DMS53 (cell line): ENCODE measurements at regions not wholly inside any gene's neighbourhood (a gene's known extent, or its start where the extent isn't known, plus 50 kb on each side); places are given as distances from the start of the nearest gene placed in this dataset.

Experiments used
- DNase-seq: peaks from one replicate; lab custom pipeline; 2025; lab: John Stamatoyannopoulos, UW

DNA sequence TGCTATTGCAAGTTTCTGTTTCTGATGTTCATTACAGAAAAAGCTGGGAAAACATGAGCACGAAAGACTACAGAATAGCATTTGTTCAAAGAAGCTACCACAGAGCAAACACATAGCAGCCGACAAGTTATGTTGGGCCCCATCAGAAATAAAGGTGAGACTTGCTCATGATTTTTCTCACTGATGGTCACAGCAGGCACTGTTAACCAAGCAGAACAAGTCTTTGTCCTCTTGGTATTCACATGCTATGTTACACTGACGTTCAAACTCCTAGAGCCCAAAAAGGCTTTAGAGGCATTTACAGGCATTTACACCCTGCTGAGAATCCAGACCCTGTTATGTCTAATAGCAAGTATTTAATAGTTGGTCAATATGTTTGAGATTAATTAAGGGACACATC is 235.0 kb upstream of the HNMT start:
- DNase-seq, result no peak

DNA sequence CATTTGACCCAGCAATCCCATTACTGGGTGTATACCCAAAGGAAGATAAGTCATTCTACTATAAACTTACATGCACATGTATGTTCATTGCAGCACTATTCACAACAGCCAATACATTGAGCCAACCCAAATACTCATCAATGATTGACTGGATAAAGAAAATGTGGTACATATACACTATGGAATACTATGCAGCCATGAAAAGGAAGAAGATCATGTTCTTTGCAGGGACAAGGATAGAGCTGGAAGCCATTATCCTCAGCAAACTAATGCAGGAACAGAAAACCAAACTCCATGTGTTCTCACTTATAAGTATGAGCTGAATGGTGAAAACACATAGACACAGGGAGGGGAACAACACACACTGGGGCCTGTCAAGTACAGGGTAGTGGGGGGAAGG is 226.7 kb upstream of the HNMT start:
- no peak for DNase-seq

DNA sequence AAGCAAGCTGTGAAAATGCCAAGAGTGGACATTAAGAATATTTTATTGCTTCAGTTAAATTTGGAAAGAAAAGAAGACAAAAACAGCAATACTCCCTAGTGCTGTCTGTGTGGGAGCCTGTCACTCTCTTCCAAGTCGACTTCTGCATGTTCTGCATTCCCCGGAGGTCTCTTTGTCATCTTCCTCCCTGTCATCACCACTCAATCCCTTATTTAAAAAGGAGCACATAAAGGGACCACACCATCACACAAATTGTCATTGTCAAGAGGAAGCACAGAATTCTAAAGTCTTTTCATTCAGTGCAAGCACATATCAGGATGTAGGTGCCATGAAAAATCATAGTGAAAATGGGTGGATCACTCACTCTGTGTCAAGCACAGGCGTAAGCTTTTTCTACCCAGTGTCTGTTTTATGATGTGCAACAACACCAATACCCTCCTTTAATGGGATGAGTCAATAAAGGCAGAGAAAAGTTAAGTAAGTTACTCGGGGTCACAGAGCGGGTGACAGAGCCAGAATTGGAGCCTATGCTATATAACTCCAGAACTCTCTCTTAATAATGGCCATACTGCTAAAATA is 222.4 kb upstream of the HNMT start:
- DNase-seq, result no peak

DNA sequence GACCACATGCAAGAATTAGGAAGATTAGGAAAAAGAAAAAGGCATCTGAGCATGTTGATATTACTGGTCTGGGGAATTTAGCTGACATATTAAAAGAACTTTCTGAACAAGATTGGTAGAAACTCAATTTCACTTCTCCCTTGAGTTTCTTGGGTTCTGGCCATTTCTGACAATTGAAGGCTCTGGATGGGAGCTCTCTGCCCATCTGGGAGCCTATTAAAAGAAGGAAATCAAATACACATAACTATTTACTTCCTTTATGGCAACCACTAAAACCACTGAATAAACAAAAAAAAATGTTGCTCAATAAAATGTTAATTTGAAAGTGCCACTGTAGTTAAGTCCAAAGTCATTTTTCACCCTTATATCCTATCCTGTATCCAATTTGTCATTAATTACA is 216.8 kb upstream of the HNMT start:
- no peak for DNase-seq

DNA sequence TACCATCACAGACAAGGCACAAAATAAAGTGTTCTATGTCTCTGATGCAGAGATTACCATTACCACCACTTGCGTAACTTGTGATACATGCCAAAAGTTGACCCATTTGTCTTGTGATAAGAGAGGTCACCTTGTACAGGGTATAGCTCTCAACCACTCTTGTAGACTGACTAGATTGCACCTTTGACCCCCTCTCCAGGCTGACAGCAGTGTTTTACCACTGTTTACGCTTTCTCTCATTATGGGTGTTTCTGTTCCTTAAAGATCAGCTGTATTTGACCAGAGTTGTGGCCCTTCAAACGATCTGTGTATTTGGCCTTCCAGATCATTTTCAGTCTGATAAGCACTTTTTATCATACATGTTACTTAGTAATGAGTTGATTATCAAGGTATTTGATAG is 215.7 kb upstream of the HNMT start:
- no peak for DNase-seq

DNA sequence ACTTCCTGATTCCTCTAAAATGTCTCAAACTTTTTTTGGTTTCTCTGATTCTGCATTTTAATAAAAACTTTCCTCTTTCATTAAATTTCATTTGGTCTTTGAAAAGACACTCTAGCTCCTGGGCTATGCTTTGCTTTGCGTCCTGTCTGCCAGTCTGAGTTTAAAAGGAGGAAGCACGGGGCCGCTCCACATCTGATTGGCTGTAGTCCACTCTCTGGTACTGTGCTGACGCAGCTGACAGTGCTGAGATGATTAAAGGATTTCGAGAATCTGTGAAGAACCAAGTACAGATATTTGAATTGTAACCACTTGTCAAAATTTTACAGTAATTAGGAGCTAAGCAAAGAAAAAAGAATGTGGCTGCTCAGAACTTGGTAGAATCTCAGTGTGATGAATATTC is 199.6 kb upstream of the HNMT start:
- no peak for DNase-seq

DNA sequence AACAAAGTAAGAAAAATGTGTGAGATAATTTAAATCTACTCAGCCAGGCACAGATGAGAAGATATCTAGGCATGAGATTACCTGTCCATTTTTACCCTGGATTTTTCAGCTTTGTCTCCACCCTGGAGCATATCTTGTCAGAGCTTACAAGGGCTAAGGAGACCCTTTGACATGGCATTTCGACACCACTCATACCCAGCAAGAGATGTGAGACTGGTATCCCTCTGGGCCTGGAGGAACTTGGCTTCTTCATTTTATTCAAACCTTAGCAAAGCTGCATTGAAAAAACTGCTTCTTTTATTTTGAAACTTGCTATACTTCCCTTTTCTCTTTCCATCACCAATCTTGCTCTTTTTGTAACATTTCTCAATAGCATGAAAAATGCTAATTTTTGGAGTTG is 194.9 kb upstream of the HNMT start:
- DNase-seq, result no peak

DNA sequence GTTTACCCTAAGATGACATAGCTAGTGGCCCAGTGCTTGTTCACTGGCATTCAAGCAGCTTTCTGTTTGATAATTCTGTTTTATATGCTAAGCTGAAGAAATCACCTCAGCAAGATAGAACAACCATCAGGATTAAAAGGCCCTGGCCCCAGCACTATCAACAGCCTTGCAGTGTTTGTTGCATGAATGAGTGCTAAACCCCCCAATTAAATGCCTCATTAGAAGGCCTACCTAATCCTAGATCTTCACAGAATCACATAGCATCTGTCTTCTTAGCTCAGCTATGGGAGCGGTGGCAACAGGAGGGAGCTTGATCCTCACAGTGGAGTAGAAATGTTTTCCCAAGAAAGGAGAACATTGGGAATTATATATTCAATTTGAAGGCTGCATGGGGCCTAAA is 194.1 kb upstream of the HNMT start:
- no peak for DNase-seq

DNA sequence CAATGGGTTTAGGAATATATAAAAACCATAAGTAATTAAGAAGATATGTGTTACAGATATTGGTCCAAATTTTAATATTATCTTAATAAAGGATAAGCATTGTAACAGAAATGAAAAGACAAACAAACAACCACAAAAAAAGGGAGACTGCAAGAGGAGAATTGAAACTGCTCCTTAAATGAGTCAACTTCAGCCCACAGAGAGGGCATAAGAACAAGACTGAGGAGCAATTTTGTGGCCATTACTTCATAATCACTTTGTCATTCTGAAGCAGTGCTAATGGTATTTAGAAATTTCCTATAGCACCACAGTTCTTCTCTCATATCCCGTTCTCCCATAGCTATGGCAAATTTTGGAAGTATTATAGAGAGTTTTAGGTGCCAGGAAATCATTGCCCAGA is 193.2 kb upstream of the HNMT start:
- DNase-seq, result no peak

DNA sequence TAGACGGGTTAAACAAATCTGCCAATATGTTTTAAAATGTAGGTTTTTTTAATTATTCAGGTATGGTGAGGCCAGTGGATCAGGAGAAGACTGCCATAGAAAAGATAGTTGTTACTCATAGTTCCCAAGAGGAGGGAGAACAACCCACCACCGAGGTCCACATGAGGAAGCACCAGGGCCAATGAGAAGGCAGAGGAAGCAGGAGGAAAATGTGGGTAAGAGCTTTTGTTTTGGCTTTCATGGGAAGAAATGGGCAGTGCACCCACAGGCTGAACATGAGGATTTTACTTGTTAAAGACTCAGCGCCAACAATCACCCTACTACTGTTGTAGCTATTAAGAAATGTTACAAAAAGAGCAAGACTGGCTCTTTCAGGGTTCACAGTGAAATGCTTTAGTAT is 191.8 kb upstream of the HNMT start:
- no peak for DNase-seq

DNA sequence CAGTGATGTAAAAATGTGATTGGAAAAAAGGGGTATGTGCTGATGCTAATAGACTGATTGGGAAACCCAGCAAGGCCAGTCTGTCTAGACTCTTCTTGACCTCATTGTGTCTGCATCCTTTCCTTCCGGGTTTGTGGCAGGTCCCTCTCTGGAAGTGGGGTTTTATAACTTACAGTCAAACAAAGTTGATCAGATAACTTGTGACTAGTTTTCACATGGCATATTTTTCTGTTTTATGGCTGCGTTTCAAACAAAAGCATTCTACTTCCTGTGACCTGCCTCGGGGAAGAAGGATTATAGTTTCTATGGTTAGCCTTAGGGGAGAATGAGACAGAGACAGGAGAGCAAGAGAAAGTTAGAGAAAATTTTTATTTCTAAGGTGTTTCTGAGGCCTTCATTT is 188.7 kb upstream of the HNMT start:
- DNase-seq, result no peak

DNA sequence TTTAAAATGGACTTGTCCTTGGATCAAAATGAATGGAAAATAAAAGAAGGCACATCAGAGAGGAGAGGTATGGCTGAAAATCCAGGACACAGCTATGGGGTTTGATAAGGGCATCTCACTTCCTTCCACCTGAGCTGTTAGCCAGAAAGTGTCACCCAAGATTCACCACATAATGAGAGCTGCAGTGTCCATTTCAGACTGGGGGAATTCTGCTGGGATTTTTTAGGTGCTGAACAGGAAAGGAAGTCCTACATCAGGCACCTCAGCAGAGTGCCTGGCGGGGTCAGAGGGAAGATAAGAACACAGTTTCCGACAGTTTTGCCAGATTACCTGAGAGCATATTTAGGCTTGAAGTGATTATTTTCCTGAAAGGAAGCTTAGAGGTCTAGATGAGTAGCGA is 187.6 kb upstream of the HNMT start:
- no peak for DNase-seq

DNA sequence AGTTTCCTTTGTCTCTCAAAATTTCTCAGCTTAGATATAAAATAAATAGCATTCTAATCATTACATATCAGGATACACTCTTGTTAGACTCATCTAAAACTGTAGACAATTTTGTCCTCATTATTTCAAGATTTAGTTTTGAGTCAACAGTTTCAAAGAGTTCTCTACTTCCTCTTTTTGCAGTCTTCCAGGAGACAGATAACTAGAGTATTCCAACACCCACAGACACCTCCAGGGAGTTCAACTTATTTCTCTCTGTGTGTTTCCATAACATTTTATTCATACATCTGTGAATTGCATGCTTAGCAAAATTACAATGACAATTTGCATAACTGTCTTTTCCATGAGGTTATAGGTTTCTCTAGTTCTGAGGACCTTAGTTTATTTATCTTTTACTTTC is 166.6 kb upstream of the HNMT start:
- DNase-seq, result no peak

DNA sequence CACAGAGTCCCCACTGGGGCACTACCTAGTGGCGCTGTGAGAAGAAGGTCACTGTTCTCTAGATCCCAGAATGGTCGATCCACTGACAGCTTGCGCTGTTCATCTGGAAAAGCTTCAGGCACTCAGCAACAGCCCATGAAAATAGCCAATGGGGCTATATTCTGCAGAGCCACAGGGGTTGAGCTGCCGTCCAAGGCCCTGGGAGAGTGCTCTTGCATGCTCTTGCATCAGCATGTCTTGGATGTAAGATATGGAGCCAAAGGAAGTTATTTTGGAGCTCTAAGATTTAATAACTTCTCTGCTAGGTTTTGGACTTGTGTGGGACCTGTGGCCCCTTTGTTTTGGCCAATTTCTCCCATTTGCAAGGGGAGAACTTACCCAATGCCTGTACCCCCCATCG is 164.7 kb upstream of the HNMT start:
- no peak for DNase-seq

DNA sequence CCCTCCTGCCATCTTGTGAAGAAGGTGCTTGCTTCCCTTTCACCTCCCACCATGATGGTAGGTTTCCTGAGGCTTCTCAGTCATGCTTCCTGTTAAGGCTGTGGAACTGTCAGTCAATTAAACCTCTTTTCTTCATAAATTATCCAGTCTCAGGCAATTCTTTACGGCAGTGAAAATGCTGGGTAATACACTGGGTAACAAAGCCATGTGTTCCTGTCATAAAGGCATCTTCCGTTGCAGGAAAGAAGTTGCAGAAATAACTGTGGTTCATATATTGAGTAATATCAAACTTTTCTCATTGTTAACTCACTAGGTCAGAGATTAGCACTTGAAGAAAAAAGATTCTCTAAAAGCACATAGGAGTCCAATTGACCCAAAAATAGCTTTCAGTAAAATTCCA is 163.9 kb upstream of the HNMT start:
- DNase-seq, result no peak

DNA sequence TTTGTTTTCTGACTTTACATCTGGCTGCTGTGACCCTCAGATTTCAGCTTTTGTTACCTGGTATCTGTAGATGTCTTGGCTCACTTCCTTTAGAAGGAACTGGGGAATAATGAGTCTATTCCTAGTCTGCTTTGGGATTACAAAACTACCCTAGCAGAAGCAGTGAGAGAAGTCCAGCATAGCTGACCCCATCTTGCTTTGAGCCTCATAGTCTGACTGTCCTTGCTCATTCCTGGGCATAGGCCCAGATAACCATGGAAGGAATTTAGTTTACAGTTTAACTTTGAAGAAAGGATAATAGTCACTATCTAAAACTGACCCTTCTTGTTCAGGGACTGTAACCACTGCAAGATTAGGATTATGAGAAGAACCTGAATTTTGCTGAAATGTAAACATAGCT is 163.0 kb upstream of the HNMT start:
- no peak for DNase-seq

DNA sequence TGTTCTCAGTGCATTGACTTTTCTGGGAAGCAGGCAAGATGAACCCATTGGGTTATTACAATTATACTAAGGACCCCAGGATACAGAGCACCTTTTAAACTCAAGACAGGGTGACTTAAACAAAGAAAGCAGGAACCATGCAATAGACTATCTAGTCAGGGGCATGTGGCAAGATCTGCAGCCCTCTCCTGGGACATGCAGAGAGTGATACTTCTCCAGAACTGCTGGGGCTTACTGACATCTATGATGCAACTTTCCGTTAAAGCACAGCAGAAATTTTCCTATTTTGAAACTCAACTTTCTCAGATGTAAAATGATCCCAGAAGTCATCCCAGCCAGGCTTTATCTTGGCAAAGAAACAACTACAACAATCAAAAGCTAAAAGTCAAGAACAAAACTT is 162.2 kb upstream of the HNMT start:
- DNase-seq, result no peak

DNA sequence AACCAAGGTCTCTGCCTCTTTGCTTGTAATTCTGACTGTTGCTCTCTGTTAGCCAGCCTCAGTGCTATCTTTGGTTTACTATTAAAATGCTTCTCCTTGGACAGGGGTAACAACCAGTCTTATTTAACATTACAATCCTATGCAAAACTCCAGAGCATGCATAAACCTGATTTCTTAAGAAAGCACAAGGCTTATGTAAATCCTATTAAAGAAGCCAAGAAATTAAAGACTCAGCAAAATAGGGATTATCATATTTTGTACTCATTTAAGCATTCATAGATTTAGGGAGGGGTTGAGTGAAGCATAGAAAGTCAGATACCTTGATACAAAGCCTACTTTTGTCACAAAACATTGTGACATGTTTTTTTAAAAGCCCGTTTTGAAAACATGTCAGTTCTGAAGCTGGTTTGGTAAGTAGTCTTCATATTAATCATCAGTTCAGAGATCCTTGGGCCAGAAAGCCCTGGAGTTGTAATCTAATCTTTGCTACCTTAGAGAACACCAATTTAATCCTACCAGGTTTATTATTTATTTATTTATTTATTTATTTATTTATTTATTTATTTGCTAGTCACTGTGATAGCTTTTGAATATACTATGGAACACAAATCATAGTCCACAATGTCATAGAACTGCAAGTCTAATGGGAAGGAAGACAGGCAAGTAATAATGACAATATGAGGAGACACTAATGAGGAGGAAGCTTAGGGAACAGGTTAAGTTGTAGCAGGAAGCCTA is 158.0 kb upstream of the HNMT start:
- no peak for DNase-seq

DNA sequence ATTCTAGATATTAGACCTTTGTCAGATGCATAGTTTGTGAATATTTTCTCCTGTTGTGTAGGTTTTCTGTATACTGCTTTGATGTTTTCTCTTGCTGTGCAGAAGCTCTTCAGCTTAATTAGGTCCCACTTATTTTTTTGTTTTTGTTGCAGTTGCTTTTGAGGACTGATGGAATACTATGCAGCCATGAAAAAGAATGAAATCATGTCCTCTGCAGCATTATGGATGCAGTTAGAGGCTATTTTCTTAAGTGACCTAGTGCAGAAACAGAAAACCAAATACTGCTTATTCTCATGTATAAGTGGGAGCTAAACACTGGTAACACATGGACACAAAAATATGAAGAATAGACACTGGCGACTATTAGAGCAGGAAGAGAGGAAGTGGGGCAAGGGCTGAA is 155.0 kb upstream of the HNMT start:
- DNase-seq, result no peak

DNA sequence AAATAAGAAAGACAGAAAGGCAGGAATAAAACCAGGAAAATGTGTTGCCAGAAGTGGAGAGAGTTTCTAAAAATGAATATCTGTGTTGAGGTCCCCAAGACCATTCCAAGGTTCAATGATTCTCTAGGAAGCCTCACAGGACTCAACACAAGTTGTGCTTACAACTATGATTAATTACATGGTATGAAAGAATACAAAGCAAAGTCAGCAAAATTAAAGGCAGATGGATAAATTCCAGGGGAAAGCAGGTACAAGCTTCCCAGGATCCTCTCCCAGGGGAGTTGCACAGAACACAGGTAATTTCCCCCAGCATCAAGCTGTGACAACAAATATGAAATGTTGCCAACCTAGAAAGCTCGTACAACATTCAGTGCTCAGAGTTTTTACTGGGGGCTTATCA is 154.4 kb upstream of the HNMT start:
- no peak for DNase-seq

DNA sequence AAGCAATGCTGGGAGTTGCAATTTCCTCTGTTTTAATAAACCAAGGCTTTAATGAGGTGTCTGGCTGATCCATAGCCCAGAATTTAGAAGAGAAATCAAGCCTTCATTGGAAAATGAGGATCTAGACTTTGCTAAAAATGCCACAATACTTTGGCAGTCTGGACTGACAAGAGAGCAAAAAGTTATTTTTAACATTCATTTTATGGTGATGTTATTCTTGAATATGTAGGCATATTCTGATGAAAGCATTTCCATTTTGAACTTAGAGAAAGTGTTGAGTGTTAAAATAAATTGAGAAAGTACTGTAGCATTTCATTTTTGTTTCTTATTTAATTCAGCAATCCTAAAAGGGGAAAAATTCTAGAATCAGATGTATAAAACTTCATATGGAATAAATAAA is 151.8 kb upstream of the HNMT start:
- DNase-seq, result no peak

DNA sequence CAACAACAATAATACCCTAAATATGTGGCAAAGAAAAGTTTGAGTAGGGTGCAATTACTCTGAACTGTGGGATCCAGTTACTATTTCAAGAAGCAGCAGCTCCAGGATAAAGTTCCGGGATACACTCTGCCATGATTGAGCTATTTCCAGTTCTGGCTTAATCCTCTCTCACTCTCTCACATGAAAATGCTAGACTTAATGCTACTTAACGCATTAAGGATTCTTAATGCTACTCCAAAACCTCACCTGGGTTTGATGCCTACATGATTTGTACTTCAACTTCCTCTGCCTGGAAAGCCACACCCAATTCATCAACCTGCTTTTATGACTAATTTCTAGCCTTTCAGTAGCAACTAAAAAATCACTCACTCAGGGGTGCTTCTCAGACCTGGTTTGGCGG is 151.1 kb upstream of the HNMT start:
- no peak for DNase-seq

DNA sequence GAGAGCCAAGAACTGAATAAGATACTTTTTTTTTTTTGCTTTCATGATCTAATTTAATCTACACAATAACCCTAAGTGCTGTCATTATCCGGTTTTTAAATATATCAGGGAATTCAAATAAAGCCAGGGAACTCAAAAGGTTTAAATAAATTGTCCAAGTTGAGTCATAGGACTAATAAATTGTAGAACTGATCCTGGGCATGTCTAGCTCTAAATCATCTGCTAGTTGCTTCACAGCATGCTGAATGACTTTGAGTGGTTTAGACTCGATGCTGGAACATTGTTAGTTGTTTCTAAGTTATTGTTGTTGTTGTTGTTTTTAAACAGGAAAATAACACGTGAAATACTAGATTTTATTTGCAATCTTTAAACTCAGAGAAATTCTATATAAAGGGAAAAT is 147.2 kb upstream of the HNMT start:
- DNase-seq, result no peak

DNA sequence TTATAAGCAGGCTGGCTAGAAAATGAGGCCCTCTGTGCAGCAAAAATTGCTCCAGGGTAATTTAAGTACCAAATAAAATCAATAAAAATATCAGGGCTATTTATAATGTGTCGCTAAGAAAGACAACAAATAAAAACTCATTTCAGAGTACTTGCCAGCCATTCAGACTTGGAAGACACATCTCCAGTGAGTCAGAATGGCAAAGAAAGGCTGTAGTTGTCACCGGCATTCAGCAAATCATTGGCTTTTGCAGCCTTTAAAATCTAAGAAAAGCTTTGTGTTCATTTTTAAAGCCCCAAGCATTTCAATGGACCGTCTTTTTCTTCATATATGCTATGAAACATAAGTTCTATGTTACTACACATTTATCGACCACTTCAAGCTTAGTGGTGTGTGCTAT is 141.1 kb upstream of the HNMT start:
- no peak for DNase-seq
